Fibroblast of lung (primary cell): ENCODE measurements at regions not wholly inside any gene's neighbourhood (a gene's known extent, or its start where the extent isn't known, plus 50 kb on each side); places are given as distances from the start of the nearest gene placed in this dataset.

Source experiments
- EZH2 ChIP-seq: IDR thresholded peaks from 2 replicates; pipeline ENCODE4 v1.5.1; 2012; ENCODE audit warnings: low read length, control low read depth, mild to moderate bottlenecking; ENCODE audit errors: missing control alignments
- TF ChIP-seq, protein P1 (sequence below), 2 donors: IDR thresholded peaks in 1 of 2; conservative IDR thresholded peaks in 1 of 2; 1 replicate in 1 of 2; 2 replicates in 1 of 2; pipeline ENCODE4 v1.5.1; 2011 to 2012; ENCODE audit warnings: low read length in 2 of 2, control low read depth in 1 of 2, inconsistent platforms in 1 of 2, low read depth in 1 of 2, mild to moderate bottlenecking in 1 of 2

DNA sequence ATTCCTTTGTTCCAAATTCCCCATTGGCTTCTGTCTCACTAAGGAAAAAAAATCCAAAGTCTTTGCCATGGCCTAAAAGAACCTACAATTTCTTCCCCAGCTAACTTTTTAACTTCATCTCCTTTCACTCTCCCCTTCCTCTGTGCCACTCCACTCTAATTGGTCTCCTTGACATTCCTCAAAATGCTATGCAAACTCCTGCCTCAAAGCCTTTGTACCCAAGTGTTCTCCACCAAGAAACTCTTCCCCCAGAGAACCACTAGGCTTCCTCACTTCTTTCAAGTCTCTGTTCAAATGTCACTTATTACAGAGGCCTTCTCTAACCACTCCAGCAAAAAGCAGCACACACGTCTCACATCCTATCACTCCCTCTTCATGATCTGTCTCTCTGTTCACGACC is 91.6 kb upstream of the NR4A3 start:
- TF ChIP-seq EZH2, result no peak
- TF ChIP-seq, protein P1, sequence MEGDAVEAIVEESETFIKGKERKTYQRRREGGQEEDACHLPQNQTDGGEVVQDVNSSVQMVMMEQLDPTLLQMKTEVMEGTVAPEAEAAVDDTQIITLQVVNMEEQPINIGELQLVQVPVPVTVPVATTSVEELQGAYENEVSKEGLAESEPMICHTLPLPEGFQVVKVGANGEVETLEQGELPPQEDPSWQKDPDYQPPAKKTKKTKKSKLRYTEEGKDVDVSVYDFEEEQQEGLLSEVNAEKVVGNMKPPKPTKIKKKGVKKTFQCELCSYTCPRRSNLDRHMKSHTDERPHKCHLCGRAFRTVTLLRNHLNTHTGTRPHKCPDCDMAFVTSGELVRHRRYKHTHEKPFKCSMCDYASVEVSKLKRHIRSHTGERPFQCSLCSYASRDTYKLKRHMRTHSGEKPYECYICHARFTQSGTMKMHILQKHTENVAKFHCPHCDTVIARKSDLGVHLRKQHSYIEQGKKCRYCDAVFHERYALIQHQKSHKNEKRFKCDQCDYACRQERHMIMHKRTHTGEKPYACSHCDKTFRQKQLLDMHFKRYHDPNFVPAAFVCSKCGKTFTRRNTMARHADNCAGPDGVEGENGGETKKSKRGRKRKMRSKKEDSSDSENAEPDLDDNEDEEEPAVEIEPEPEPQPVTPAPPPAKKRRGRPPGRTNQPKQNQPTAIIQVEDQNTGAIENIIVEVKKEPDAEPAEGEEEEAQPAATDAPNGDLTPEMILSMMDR (conservative IDR thresholded peaks at IDR 0.05 in 1 of 2, IDR thresholded peaks at IDR 0.05 in 1 of 2; ENCODE audit: low read depth in 1 of 2, low read length in 2 of 2), result no peak
